ENCODE measurements at regions not wholly inside any gene's neighbourhood (a gene's known extent, or its start where the extent isn't known, plus 50 kb on each side); places are given as distances from the start of the nearest gene placed in this dataset.
"Not testable (repeated sequence)": the region's sequence is repeated elsewhere in the genome, so short reads cannot be mapped to it uniquely, and the experiment has no call there.

- not testable (repeated sequence) for TF ChIP-seq EZH2 (IDR thresholded peaks at IDR 0.05; ENCODE audit: low read depth, unreplicated experiment); REST (IDR thresholded peaks at IDR 0.05; ENCODE audit: unreplicated experiment); CTCF (conservative IDR thresholded peaks at IDR 0.05; ENCODE audit: low read depth in 2 of 2); EZH2phosphoT487 (IDR thresholded peaks at IDR 0.05; ENCODE audit: unreplicated experiment); POLR2AphosphoS5 (IDR thresholded peaks at IDR 0.05; ENCODE audit: low read depth); STAT1 (IDR thresholded peaks at IDR 0.05; ENCODE audit: unreplicated experiment); ZNF114 (CRISPR knock-in tag; IDR thresholded peaks at IDR 0.05); ZNF331 (CRISPR knock-in tag; IDR thresholded peaks at IDR 0.05; ENCODE audit: low read depth); CREB1 (CRISPR knock-in tag; IDR thresholded peaks at IDR 0.05; ENCODE audit: low read depth); NANOG (IDR thresholded peaks at IDR 0.05; ENCODE audit: borderline replicate concordance)
- TF ChIP-seq, protein P1, sequence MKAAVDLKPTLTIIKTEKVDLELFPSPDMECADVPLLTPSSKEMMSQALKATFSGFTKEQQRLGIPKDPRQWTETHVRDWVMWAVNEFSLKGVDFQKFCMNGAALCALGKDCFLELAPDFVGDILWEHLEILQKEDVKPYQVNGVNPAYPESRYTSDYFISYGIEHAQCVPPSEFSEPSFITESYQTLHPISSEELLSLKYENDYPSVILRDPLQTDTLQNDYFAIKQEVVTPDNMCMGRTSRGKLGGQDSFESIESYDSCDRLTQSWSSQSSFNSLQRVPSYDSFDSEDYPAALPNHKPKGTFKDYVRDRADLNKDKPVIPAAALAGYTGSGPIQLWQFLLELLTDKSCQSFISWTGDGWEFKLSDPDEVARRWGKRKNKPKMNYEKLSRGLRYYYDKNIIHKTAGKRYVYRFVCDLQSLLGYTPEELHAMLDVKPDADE (IDR thresholded peaks at IDR 0.05), result not testable (repeated sequence)
These were observed 822.9 kb upstream of the SPRY2 start for GRCh38 chr13:81163823-81164222.
